ENCODE measurements at regions not wholly inside any gene's neighbourhood (a gene's known extent, or its start where the extent isn't known, plus 50 kb on each side); places are given as distances from the start of the nearest gene placed in this dataset.

- no peak overlapping the region for H2BK15ac ChIP-seq (ENCODE audit: low read depth, low read length)
- H3K9me1 ChIP-seq (ENCODE audit: insufficient read depth, low read length): no peaks in the 10 kb centered on the region
- H4K91ac ChIP-seq (ENCODE audit: insufficient read depth, low read depth, low read length): no peak overlapping the region
- POLR2A ChIA-PET (ENCODE audit: unreplicated experiment): no interaction called here
- DNase-seq (no peak), ATAC-seq (ENCODE audit: low read depth) (no peak)
- H3K79me1 ChIP-seq (ENCODE audit: low read depth in 1 of 2, low read length in 2 of 2): no peaks in the 10 kb centered on the region
- BruUV-seq (replicated peaks): no TSS peak
- no peak overlapping the region for H4K5ac ChIP-seq (ENCODE audit: low read depth, low read length)
- no peaks in the 10 kb centered on the region for H3K36me3 ChIP-seq (ENCODE audit: control insufficient read depth, insufficient read depth, low read length)
- no peak overlapping the region for H2AFZ ChIP-seq (replicated peaks; ENCODE audit: low read length, poor library complexity)
- no peak overlapping the region for H3K4me3 ChIP-seq (ENCODE audit: insufficient read depth, low read depth, low read length)
- H2BK20ac ChIP-seq (ENCODE audit: low read depth, low read length): no peak overlapping the region
- no peaks in the 10 kb centered on the region for H4K20me1 ChIP-seq (ENCODE audit: insufficient read depth, low read length)
- no peak overlapping the region for H3K18ac ChIP-seq (ENCODE audit: low read depth, low read length)
- dilution Hi-C loops (cut with HindIII; ENCODE audit: low sequenced_read_pairs, unreplicated experiment) (no loop called here), intact Hi-C loops (cut with micrococcal nuclease) (no loop called here), in situ Hi-C loops (cut with MboI; ENCODE audit: low sequenced_read_pairs) (no loop called here)
- H2AK9ac ChIP-seq (replicated peaks; ENCODE audit: low read depth, low read length, poor library complexity): no peak overlapping the region
- no peak overlapping the region for H2BK5ac ChIP-seq (ENCODE audit: low read depth, low read length, poor library complexity, severe bottlenecking)
- H3K9ac ChIP-seq (ENCODE audit: low read depth, low read length): no peak overlapping the region
- no peak overlapping the region for H3K56ac ChIP-seq (ENCODE audit: extremely low read depth, insufficient read depth, low read length)
- peaks cover 53% of the 10 kb centered on the region for H3K9me3 ChIP-seq (ENCODE audit: control insufficient read depth, insufficient read depth, low read length)
- H2AK5ac ChIP-seq (ENCODE audit: low read depth, low read length): no peak overlapping the region
- H3K4me1 ChIP-seq (ENCODE audit: control insufficient read depth, insufficient read depth, low read length): no peaks in the 10 kb centered on the region
- H3K14ac ChIP-seq (replicated peaks; ENCODE audit: low read depth, low read length): no peak overlapping the region
- no peak for TF ChIP-seq MAZ (IDR thresholded peaks at IDR 0.05; ENCODE audit: borderline replicate concordance, low read depth, low read length)
- TF ChIP-seq RAD21 (IDR thresholded peaks at IDR 0.05; ENCODE audit: low read length): no peak
- no peak for TF ChIP-seq RCOR1 (IDR thresholded peaks at IDR 0.05; ENCODE audit: insufficient replicate concordance, low read length)
- no peak for TF ChIP-seq MXI1 (IDR thresholded peaks at IDR 0.05; ENCODE audit: borderline replicate concordance, low read depth, low read length)
- TF ChIP-seq CHD1 (IDR thresholded peaks at IDR 0.05; ENCODE audit: low read depth, low read length): no peak
- TF ChIP-seq NFE2L2 (IDR thresholded peaks at IDR 0.05; ENCODE audit: low read depth, low read length): no peak
- TF ChIP-seq FOS (IDR thresholded peaks at IDR 0.05; ENCODE audit: low read depth, low read length): no peak
- no peak for TF ChIP-seq SMC3 (IDR thresholded peaks at IDR 0.05; ENCODE audit: low read depth, low read length)
- TF ChIP-seq USF2 (IDR thresholded peaks at IDR 0.05; ENCODE audit: low read depth, low read length): no peak
- TF ChIP-seq BHLHE40 (IDR thresholded peaks at IDR 0.05; ENCODE audit: low read depth, low read length): no peak
- TF ChIP-seq ELK1 (IDR thresholded peaks at IDR 0.05; ENCODE audit: borderline replicate concordance, low read depth, low read length): no peak
- no peak for TF ChIP-seq MAFK (IDR thresholded peaks at IDR 0.05; ENCODE audit: low read depth, low read length)
- no peak for TF ChIP-seq CEBPB (IDR thresholded peaks at IDR 0.05; ENCODE audit: low read depth, low read length)
- no peak overlapping the region for H4K8ac ChIP-seq (ENCODE audit: low read depth in 2 of 2, low read length in 2 of 2)
- no peak overlapping the region for H3K4ac ChIP-seq (ENCODE audit: low read depth, low read length)
- WGBS, 2 experiments (ENCODE audit: extremely low coverage in 2 of 2, insufficient read length in 1 of 2): 63% methylated on average over 11 of the region's 23 CpGs; no CpG with 5 or more reads in 1 of the 2 experiments
- no peak overlapping the region for H3K27ac ChIP-seq (ENCODE audit: insufficient read depth, low read length)
- CTCF ChIA-PET: no interaction called here
- no peak overlapping the region for H3K4me2 ChIP-seq (ENCODE audit: low read depth, low read length)
- H2BK120ac ChIP-seq (ENCODE audit: low read depth, low read length): no peak overlapping the region
- H3K27me3 ChIP-seq (ENCODE audit: control insufficient read depth, insufficient read depth, low read length): no peaks in the 10 kb centered on the region
- H3K23ac ChIP-seq (ENCODE audit: low read depth, low read length): no peak overlapping the region
These were observed 313.8 kb upstream of the SHH start for GRCh38 chr7:156125841-156126730.
